C4-2B (cell line): ENCODE measurements at regions not wholly inside any gene's neighbourhood (a gene's known extent, or its start where the extent isn't known, plus 50 kb on each side); places are given as distances from the start of the nearest gene placed in this dataset.

Source experiments
- CTCF ChIP-seq: fragments of 450-650 bp; conservative IDR thresholded peaks from 2 replicates; pipeline ENCODE4 v1.5.1; 2017; ENCODE audit warnings: mild to moderate bottlenecking
- ZFX ChIP-seq: fragments of 450-650 bp; IDR thresholded peaks from 2 replicates; pipeline ENCODE4 v1.6.1; 2017

GRCh38 chr12:30447061-30447750 is 248.5 kb downstream of the IPO8 start:
- TF ChIP-seq CTCF (no peak), ZFX (no peak)
